NCI-H2107 treated with DMSO at 0.1 percent for 48 hours (cell line): ENCODE measurements at regions not wholly inside any gene's neighbourhood (a gene's known extent, or its start where the extent isn't known, plus 50 kb on each side); places are given as distances from the start of the nearest gene placed in this dataset.

ENCODE experiments used
- DNase-seq: peaks from one replicate; lab custom pipeline; 2025; ENCODE audit not compliant: unreplicated experiment; lab: John Stamatoyannopoulos, UW

DNA sequence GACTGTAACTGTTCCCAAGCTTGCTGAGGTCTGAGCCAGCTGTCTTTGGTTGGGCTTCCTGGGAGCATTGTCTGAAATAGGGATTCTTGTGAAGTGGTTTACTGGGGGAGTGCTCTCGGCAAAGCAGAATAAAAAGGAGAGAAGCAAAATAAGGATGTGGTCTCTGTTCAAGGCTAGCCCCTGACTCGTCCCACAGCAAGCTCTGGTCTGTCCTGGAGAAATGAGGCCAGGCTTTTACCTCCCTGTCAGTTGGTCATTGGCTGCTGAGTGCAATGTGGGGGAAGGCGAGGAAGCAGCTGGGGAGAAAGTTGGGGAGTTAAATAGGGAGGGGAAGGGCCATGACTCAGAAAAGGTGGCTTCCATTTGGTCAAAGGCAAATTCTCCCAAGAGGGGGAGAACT is 303.9 kb upstream of the DUSP10 start:
- no peak for DNase-seq

DNA sequence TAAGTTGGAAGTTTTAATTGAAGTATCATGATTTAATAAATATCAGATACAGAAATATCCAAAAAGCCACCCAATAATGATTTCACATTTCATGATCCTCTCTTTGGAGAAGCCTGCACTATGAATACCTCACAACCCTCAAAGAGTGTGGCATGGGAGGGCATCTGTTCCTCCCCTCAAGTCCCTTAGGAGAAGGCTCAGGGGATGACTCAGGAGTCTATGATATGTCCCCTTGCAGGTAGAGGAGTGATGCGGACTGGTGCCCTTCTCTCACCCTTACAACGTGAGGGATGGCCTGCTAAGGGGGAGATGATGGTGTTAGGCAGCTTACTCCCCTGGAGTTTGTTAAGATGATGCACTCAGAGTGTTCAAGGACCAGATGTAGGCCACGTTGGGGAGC is 303.3 kb upstream of the DUSP10 start:
- DNase-seq, result no peak

DNA sequence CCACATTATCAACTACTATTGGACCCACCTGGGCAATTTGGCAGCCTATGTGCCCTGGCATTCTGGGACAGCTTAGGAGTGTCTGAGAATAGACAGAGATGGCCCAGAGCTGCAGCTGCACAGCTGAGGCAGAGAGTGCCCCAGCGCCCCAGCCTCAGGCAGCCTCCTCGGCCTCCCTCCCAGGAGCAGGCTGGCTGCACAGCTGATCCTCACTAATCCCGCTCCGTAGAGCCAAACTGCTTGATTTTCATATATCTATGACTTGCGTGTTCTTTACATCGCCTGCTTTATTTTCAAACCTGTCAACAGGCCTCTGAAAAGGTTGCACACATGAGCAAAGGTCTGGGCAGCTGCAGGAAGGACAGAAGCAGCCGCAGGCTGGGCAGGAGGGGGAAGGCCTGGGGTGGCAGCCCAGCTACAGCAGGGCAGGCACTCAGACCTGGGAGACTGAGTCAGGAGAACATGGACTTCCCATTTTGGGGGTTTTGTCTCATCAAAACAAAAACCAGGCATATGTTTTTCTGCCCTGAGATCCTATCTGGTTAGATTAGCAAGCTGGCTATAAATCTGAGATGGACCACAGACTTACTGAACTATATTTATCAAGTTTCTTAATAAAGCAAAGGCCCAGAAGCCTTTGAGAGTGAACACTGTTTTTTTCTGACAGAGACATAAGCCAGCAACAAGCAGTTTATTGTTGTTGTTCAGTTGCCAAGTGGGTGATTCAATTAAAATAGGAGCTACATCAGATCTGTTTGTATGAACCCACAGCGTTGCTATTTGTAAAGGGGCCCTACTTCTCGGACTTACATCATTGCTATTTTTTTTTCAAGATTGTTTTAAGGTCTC is 301.8 kb upstream of the DUSP10 start:
- no peak for DNase-seq

DNA sequence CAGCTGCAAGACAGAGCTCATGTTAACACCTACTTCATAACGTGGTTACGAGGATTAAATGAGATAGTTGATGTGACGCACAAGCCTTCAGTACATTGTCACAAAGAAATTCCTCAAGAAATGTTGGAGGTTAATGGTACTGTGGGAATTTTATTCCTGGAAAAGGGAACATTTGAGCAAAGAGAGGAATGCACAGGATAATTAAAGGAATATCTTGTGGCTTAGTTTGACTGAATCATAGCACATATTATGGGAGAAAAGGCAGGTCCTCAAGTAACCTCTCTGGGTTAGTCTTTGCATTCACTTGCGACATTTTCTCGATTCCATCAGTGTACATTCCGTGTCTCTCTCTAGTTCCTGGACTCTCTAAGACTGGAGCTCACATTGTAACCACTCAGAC is 300.2 kb upstream of the DUSP10 start:
- no peak for DNase-seq

GRCh38 chr1:222040955-222041354 is 299.1 kb upstream of the DUSP10 start:
- DNase-seq, result no peak

- DNase-seq, result no peak
Observed at GRCh38 chr1:222040121-222040805, 298.4 kb upstream of the DUSP10 start.

- DNase-seq, result no peak
Observed at GRCh38 chr1:222038971-222039370, 297.1 kb upstream of the DUSP10 start.

- DNase-seq, result no peak
Observed at GRCh38 chr1:222037720-222038119, 295.8 kb upstream of the DUSP10 start.

DNA sequence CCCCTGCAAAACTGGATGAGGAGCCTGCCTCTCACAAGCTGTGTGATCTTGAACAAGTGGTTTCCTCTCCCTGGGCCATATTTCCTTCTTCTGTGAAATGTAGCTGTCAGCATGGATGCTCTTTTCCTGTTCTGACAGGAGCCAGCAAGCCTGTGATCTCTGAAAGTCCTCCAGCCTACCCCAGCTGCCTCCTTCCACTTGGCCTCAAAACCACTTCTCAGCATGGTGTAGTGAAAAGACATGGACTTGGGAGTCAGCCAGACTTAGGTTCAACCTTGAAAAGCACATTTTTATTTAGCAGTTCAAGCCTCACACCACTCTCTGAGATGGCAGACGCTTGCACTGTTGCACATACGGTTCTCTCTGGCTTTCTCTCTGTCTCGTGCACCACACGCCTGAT is 292.9 kb upstream of the DUSP10 start:
- DNase-seq, result no peak

- no peak for DNase-seq
Observed at GRCh38 chr1:222033450-222033849, 291.6 kb upstream of the DUSP10 start.

- no peak for DNase-seq
Observed at GRCh38 chr1:222031318-222031717, 289.4 kb upstream of the DUSP10 start.

DNA sequence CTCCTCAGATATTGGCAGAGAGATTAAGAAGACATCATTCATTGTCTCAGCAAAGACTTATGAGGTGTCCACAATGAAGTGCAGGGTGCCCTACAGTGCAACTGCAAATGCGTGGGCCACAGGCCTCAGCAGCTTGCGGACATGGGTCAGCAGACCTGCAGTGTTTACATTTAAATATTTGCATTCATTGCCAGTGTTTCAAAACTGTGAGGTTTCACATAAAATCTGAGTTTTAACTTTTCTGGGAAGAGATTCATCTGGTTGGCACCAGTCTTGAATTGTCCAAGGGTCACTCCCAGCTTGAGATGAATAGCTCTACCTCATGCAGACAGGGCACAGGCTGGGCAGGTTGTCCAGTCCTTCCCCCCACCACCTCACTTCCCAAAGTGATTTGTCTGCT is 286.8 kb upstream of the DUSP10 start:
- no peak for DNase-seq

DNA sequence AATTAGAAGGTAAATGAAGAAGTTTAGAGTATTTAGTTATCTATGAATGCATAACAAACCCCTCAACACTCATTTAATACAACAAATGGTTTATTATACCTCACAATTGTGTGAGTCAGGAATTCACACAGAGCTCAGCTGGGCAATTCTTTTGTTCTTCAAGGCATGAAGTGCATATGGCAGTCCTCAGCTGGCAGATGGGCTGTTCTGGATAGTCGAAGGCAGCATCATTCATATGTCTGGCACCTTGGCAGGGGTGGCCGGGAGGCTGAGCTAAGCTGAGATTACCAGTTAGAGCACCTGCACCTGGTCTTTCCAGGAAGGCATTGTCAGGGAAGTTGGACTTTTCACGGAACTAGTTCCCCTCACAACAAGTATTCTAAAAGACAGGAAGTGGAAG is 286.2 kb upstream of the DUSP10 start:
- DNase-seq, result no peak

- DNase-seq, result no peak
Observed at GRCh38 chr1:222026280-222026679, 284.4 kb upstream of the DUSP10 start.

GRCh38 chr1:222023025-222023424 is 281.1 kb upstream of the DUSP10 start:
- DNase-seq, result no peak

GRCh38 chr1:222021129-222021528 is 279.2 kb upstream of the DUSP10 start:
- no peak for DNase-seq

DNA sequence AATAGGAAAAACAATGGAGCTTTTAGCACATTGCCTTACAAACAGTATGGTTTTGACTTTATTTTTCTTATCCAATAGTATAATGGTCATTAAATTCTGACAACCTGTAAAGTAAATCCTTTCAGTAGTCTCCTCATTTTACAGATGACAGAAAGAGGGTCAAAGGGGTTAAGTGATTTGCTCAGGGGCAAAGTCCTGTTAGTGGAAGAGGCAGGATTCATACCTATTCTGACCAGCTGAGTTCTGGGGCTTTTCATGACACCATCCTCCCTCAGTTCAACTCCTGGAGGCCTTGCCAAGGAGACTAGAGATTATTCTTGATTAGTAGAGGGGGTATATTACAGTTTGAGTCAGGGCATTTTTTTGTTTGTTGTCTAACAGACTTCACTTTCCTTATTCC is 278.7 kb upstream of the DUSP10 start:
- no peak for DNase-seq

GRCh38 chr1:222019029-222019428 is 277.1 kb upstream of the DUSP10 start:
- DNase-seq, result no peak

- DNase-seq, result no peak
Observed at GRCh38 chr1:222018041-222018440, 276.2 kb upstream of the DUSP10 start.

- DNase-seq, result no peak
Observed at GRCh38 chr1:222015686-222016085, 273.8 kb upstream of the DUSP10 start.

- no peak for DNase-seq
Observed at GRCh38 chr1:222014001-222014400, 272.1 kb upstream of the DUSP10 start.

GRCh38 chr1:222012816-222013215 is 270.9 kb upstream of the DUSP10 start:
- DNase-seq, result no peak

DNA sequence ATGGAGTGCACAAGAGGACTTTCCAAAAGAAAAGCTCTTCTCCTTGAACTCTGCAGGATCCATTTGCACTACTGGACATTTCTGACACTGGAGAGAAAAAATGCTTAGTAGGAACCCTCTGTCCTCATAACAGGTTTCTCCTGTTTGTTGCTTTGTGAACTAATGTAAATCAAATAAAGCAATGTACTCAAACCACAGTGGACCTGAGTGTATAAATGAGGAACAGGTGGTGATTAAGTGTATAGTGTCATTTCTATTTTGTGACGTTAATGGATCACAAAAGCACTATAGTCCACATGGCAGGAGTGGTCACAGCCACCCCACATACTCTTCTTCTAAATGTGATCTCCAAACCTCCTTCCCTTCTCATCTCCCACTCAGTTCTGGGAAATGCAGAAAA is 268.4 kb upstream of the DUSP10 start:
- no peak for DNase-seq
